OCI-LY1 (cell line): ENCODE measurements at regions not wholly inside any gene's neighbourhood (a gene's known extent, or its start where the extent isn't known, plus 50 kb on each side); places are given as distances from the start of the nearest gene placed in this dataset.

Experiments
- H2AFZ ChIP-seq: fragments of 200-600 bp; sonication (generic), shearing (Covaris generic); 2 replicates; pipeline ENCODE4 v1.6.0; 2014; ENCODE audit warnings: antibody characterized with exemption, mild to moderate bottlenecking, low read length
- H3F3A ChIP-seq: fragments of 200-600 bp; sonication (generic), shearing (Covaris generic); 2 replicates; pipeline ENCODE4 v1.6.0; 2014; ENCODE audit warnings: mild to moderate bottlenecking, antibody characterized with exemption, low read length, moderate library complexity; ENCODE audit not compliant: insufficient read depth
- H3K27ac ChIP-seq: fragments of 200-600 bp; sonication (generic); 2 replicates; pipeline ENCODE4 v1.5.1; 2014; ENCODE audit warnings: low read length, mixed run types, mild to moderate bottlenecking, low read depth; ENCODE audit not compliant: poor library complexity, severe bottlenecking
- H3K27me3 ChIP-seq: fragments of 200-600 bp; sonication (generic); 2 replicates; pipeline ENCODE4 v1.6.0; 2014; ENCODE audit warnings: antibody characterized with exemption, mild to moderate bottlenecking, low read length, moderate library complexity; ENCODE audit not compliant: insufficient read depth
- H3K36me3 ChIP-seq: fragments of 200-600 bp; sonication (generic); 2 replicates; pipeline ENCODE4 v1.6.1; 2014; ENCODE audit warnings: mild to moderate bottlenecking, antibody characterized with exemption, low read length, moderate library complexity, mixed read lengths; ENCODE audit not compliant: insufficient read depth
- H3K4me1 ChIP-seq: fragments of 200-600 bp; sonication (generic); 2 replicates; pipeline ENCODE4 v1.5.1; 2014; ENCODE audit warnings: mild to moderate bottlenecking, low read length, moderate library complexity; ENCODE audit not compliant: insufficient read depth, severe bottlenecking
- H3K4me2 ChIP-seq: fragments of 200-600 bp; sonication (generic), shearing (Covaris generic); 2 replicates; pipeline ENCODE4 v1.6.1; 2014; ENCODE audit warnings: low read length
- H3K4me3 ChIP-seq: fragments of 200-600 bp; sonication (generic); 2 replicates; pipeline ENCODE4 v1.5.1; 2014; ENCODE audit warnings: low read length, low read depth, mild to moderate bottlenecking, mixed read lengths; ENCODE audit not compliant: poor library complexity, severe bottlenecking
- H3K79me2 ChIP-seq: fragments of 200-600 bp; shearing (Covaris generic); 2 replicates; pipeline ENCODE4 v1.6.1; 2016; ENCODE audit warnings: mixed run types, low read length, mixed read lengths; ENCODE audit not compliant: insufficient read depth
- H3K9ac ChIP-seq: fragments of 200-600 bp; sonication (generic), shearing (Covaris generic); 2 replicates; pipeline ENCODE4 v1.6.1; 2014; ENCODE audit warnings: mild to moderate bottlenecking, low read length, mixed read lengths
- H3K9me2 ChIP-seq: fragments of 200-600 bp; sonication (generic), shearing (Covaris generic); 2 replicates; pipeline ENCODE4 v1.6.1; 2014; ENCODE audit warnings: low read depth, mild to moderate bottlenecking, low read length, mixed read lengths
- H3K9me3 ChIP-seq: fragments of 200-600 bp; shearing (Covaris generic); 2 replicates; pipeline ENCODE4 v1.6.1; 2014; ENCODE audit warnings: low read length, mixed read lengths
- H4K20me1 ChIP-seq: fragments of 200-600 bp; sonication (generic), shearing (Covaris generic); 2 replicates; pipeline ENCODE4 v1.6.0; 2016; ENCODE audit warnings: mild to moderate bottlenecking, low read length; ENCODE audit not compliant: insufficient read depth
- CTCF ChIP-seq: fragments of 200-600 bp; sonication (generic), shearing (Covaris generic); IDR thresholded peaks from 2 replicates; pipeline ENCODE4 v1.5.1; 2017; ENCODE audit warnings: mild to moderate bottlenecking, antibody characterized with exemption, low read length, moderate library complexity, mixed read lengths
- EZH2 ChIP-seq: fragments of 200-600 bp; sonication (generic), shearing (Covaris generic); IDR thresholded peaks from 2 replicates; pipeline ENCODE4 v1.8.0; 2017; ENCODE audit warnings: borderline replicate concordance, mixed run types, mild to moderate bottlenecking, antibody characterized with exemption, low read length, moderate library complexity, mixed read lengths

GRCh38 chr22:49282596-49282995 is 545.1 kb downstream of the BRD1 start:
- no peak overlapping the region for H3K9ac ChIP-seq
- H3K27me3 ChIP-seq: peaks cover 4% of the 10 kb centered on the region; the same call in 1 of the 2 replicates
- no peaks in the 10 kb centered on the region for H3F3A ChIP-seq
- H3K4me2 ChIP-seq: no peak overlapping the region
- H3K4me3 ChIP-seq: no peak overlapping the region
- no peaks in the 10 kb centered on the region for H3K9me2 ChIP-seq
- no peaks in the 10 kb centered on the region for H3K36me3 ChIP-seq
- H3K4me1 ChIP-seq: no peaks in the 10 kb centered on the region
- H3K9me3 ChIP-seq: no peaks in the 10 kb centered on the region
- H3K27ac ChIP-seq: no peak overlapping the region
- TF ChIP-seq CTCF: no peak
- no peak for TF ChIP-seq EZH2
- no peaks in the 10 kb centered on the region for H4K20me1 ChIP-seq
- no peaks in the 10 kb centered on the region for H3K79me2 ChIP-seq
- H2AFZ ChIP-seq: no peak overlapping the region

GRCh38 chr22:49281467-49282340 is 546.0 kb downstream of the BRD1 start:
- Histone ChIP-seq H3K4me2 (no peak overlapping the region), H3K9ac (no peak overlapping the region), H3K27me3 (peaks cover 4% of the 10 kb centered on the region; the same call in 1 of the 2 replicates), H3K9me2 (no peaks in the 10 kb centered on the region), H3K4me1 (no peaks in the 10 kb centered on the region), H3K9me3 (no peaks in the 10 kb centered on the region), H3K27ac (no peak overlapping the region), H2AFZ (no peak overlapping the region), H3K79me2 (no peaks in the 10 kb centered on the region), H3K4me3 (no peak overlapping the region), H4K20me1 (no peaks in the 10 kb centered on the region), H3F3A (no peaks in the 10 kb centered on the region), H3K36me3 (no peaks in the 10 kb centered on the region)
- TF ChIP-seq CTCF: no peak
- no peak for TF ChIP-seq EZH2

GRCh38 chr22:49278340-49278739 is 549.3 kb downstream of the BRD1 start:
- H3K27me3 ChIP-seq: no peaks in the 10 kb centered on the region; the same call in 1 of the 2 replicates
- H3K36me3 ChIP-seq: no peaks in the 10 kb centered on the region
- no peak overlapping the region for H3K27ac ChIP-seq
- no peaks in the 10 kb centered on the region for H3K9me3 ChIP-seq
- no peaks in the 10 kb centered on the region for H3F3A ChIP-seq
- H3K4me1 ChIP-seq: no peaks in the 10 kb centered on the region
- H2AFZ ChIP-seq: no peak overlapping the region
- no peak overlapping the region for H3K4me2 ChIP-seq
- H3K4me3 ChIP-seq: no peak overlapping the region
- H4K20me1 ChIP-seq: no peaks in the 10 kb centered on the region
- TF ChIP-seq EZH2 (no peak), CTCF (no peak)
- no peak overlapping the region for H3K9ac ChIP-seq
- H3K9me2 ChIP-seq: no peaks in the 10 kb centered on the region
- no peaks in the 10 kb centered on the region for H3K79me2 ChIP-seq
